ENCODE measurements at regions not wholly inside any gene's neighbourhood (a gene's known extent, or its start where the extent isn't known, plus 50 kb on each side); places are given as distances from the start of the nearest gene placed in this dataset.

- Histone ChIP-seq H3K27me3 (no peaks in the 10 kb centered on the region), H3K9me3 (no peaks in the 10 kb centered on the region), H3K4me3 (no peak overlapping the region), H3K27ac (no peak overlapping the region), H3K36me3 (no peaks in the 10 kb centered on the region), H3K4me1 (no peaks in the 10 kb centered on the region)
- TF ChIP-seq CTCF (IDR thresholded peaks at IDR 0.05) (no peak), POLR2AphosphoS5 (IDR thresholded peaks at IDR 0.05) (no peak), POLR2A (IDR thresholded peaks at IDR 0.05) (no peak), EP300 (IDR thresholded peaks at IDR 0.05) (no peak)
- ATAC-seq (ENCODE audit: low FRiP score in 2 of 2): no peak
- DNase-seq: no peak
- WGBS, 2 donors: 29 to 50% methylated on average over 1 of the region's 1 CpG
Measured at GRCh38 chr4:57312296-57312695, 202.1 kb upstream of the IGFBP7 start.

- Histone ChIP-seq H3K27me3 (no peaks in the 10 kb centered on the region), H3K4me3 (no peak overlapping the region), H3K9me3 (no peaks in the 10 kb centered on the region), H3K36me3 (no peaks in the 10 kb centered on the region), H3K27ac (no peak overlapping the region), H3K4me1 (no peaks in the 10 kb centered on the region)
- DNase-seq (no peak), ATAC-seq (ENCODE audit: low FRiP score in 2 of 2) (no peak)
- WGBS, 2 donors: 61 to 71% methylated on average over 1 of the region's 1 CpG
- TF ChIP-seq POLR2A (IDR thresholded peaks at IDR 0.05) (no peak), EP300 (IDR thresholded peaks at IDR 0.05) (no peak), POLR2AphosphoS5 (IDR thresholded peaks at IDR 0.05) (no peak), CTCF (IDR thresholded peaks at IDR 0.05) (no peak)
Measured at GRCh38 chr4:57309658-57310057, 199.5 kb upstream of the IGFBP7 start.

GRCh38 chr4:57308301-57308700 lies 198.1 kb upstream of the IGFBP7 start:
- 79 to 85% methylated on average over 2 of the region's 2 CpGs for WGBS, 2 donors
- Histone ChIP-seq H3K36me3 (no peaks in the 10 kb centered on the region), H3K9me3 (no peaks in the 10 kb centered on the region), H3K27ac (no peak overlapping the region), H3K4me3 (no peak overlapping the region), H3K4me1 (no peaks in the 10 kb centered on the region), H3K27me3 (no peaks in the 10 kb centered on the region)
- DNase-seq (no peak), ATAC-seq (ENCODE audit: low FRiP score in 2 of 2) (no peak)
- TF ChIP-seq POLR2AphosphoS5 (IDR thresholded peaks at IDR 0.05) (no peak), CTCF (IDR thresholded peaks at IDR 0.05) (no peak), EP300 (IDR thresholded peaks at IDR 0.05) (no peak), POLR2A (IDR thresholded peaks at IDR 0.05) (no peak)

GRCh38 chr4:57305836-57306235 lies 195.7 kb upstream of the IGFBP7 start:
- DNase-seq: peak in 1 of 2 donors; percentile 6
- 90 to 93% methylated on average over 5 of the region's 5 CpGs for WGBS, 2 donors

More at GRCh38 chr4:57305836-57306235, 195.7 kb upstream of the IGFBP7 start:
- Histone ChIP-seq H3K4me1 (no peaks in the 10 kb centered on the region), H3K4me3 (no peak overlapping the region), H3K9me3 (no peaks in the 10 kb centered on the region), H3K27me3 (no peaks in the 10 kb centered on the region), H3K36me3 (no peaks in the 10 kb centered on the region), H3K27ac (no peak overlapping the region)
- no peak for TF ChIP-seq EP300 (IDR thresholded peaks at IDR 0.05)
- no peak for TF ChIP-seq CTCF (IDR thresholded peaks at IDR 0.05)
- no peak for TF ChIP-seq POLR2AphosphoS5 (IDR thresholded peaks at IDR 0.05)
- no peak for TF ChIP-seq POLR2A (IDR thresholded peaks at IDR 0.05)
- ATAC-seq (ENCODE audit: low FRiP score in 2 of 2): no peak
